HUES6 (cell line): ENCODE measurements at regions not wholly inside any gene's neighbourhood (a gene's known extent, or its start where the extent isn't known, plus 50 kb on each side); places are given as distances from the start of the nearest gene placed in this dataset.

Experiments used
- H3K27ac ChIP-seq: 2 replicates; pipeline ENCODE4 v1.7.0; 2013; ENCODE audit warnings: low read depth, mild to moderate bottlenecking, low read length, inconsistent platforms
- H3K27me3 ChIP-seq: 2 replicates; pipeline ENCODE4 v1.6.1; 2013; ENCODE audit warnings: low read length; ENCODE audit not compliant: control insufficient read depth, insufficient read depth
- H3K36me3 ChIP-seq: 2 replicates; pipeline ENCODE4 v1.6.1; 2013; ENCODE audit warnings: low read length; ENCODE audit not compliant: control insufficient read depth, insufficient read depth
- H3K4me1 ChIP-seq: 2 replicates; pipeline ENCODE4 v1.6.1; 2013; ENCODE audit warnings: low read length; ENCODE audit not compliant: control insufficient read depth, insufficient read depth
- H3K4me3 ChIP-seq: 2 replicates; pipeline ENCODE4 v1.5.1; 2013; ENCODE audit warnings: low read depth, low read length
- H3K9ac ChIP-seq: one replicate; pipeline ENCODE4 v1.6.1; 2013; ENCODE audit warnings: mild to moderate bottlenecking, low read length
- H3K9me3 ChIP-seq: 2 replicates; pipeline ENCODE4 v1.6.1; 2013; ENCODE audit warnings: low read depth, low read length; ENCODE audit not compliant: control insufficient read depth, insufficient read depth

DNA sequence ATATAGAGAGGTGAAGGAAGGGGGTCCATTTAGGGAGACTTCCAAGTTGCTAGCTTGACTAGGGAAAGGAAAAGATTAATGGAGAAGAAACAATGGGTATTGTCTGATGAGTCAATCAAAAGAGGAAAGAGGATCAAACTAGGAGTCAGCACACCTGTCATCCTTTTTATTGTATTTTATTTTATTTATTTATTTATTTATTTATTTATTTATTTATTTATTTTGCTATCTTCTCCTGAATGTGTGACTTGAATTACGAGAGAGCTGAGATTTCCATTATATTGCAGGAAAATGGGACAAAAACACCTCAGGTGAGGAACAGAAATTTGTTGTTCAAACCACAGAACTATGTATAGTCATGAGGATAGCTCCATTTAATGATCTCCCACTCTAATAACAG is 58.9 kb downstream of the NUDT11 start:
- no peaks in the 10 kb centered on the region for H3K36me3 ChIP-seq
- peaks cover 27% of the 10 kb centered on the region for H3K9me3 ChIP-seq
- H3K9ac ChIP-seq = no peak overlapping the region
- H3K27ac ChIP-seq = no peak overlapping the region
- H3K4me1 ChIP-seq = peaks cover 21% of the 10 kb centered on the region
- no peaks in the 10 kb centered on the region for H3K27me3 ChIP-seq
- H3K4me3 ChIP-seq = no peak overlapping the region

DNA sequence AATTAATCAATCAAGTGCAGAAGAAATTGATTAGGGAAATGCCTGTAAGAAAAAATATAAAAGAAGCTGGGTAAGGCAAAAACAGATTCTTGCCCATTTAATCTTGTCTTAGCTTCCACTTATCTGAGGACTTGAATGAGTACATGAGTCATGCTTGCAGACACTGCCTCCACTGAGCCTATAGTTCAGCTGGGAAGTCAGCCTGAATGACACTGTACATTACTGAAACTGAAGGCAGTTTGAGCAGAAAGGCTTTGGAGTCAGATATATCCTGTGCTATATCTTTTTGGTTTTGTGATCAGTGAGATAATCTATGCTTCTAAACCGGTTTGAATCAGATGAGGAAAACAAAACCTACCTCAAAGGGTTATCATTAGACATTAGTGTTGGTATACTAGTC is 61.3 kb downstream of the NUDT11 start:
- Histone ChIP-seq H3K4me3 (no peak overlapping the region), H3K4me1 (peaks cover 10% of the 10 kb centered on the region; the same call in 1 of the 2 replicates), H3K9ac (no peak overlapping the region), H3K27me3 (no peaks in the 10 kb centered on the region), H3K9me3 (peaks cover 12% of the 10 kb centered on the region), H3K36me3 (no peaks in the 10 kb centered on the region), H3K27ac (no peak overlapping the region)

DNA sequence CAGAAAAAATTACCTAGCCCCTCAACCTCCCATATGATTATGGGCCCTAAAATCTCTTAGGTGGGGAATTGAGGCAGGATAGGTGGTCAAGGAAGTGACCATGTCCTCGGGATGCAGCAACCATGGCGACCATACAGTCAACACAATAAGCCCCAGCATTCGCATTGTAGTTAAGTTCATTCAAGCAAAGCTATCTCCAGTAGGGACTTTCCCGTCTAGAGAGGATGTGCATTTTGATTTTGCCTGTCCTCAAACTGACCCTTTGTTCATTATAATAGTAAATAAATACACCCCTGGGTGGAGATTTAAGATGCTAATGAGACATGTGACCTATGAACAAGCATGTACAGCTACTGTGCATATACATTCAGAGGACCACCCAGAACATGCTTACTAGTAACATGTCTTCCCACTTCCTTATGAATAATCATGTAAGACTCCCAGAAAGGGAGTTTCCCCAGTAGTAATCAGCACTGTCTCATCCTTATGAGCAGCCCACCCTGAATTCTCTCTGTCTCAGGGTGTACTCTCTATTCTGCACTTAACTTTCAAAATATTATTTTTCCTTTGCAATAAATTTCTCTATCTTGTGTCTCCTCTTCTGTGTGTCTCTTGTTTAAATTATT is 74.3 kb downstream of the NUDT11 start:
- no peaks in the 10 kb centered on the region for H3K27me3 ChIP-seq
- H3K27ac ChIP-seq = no peak overlapping the region
- H3K36me3 ChIP-seq = no peaks in the 10 kb centered on the region
- peaks cover 5% of the 10 kb centered on the region; the same call in 1 of the 2 replicates for H3K9me3 ChIP-seq
- H3K4me3 ChIP-seq = no peak overlapping the region
- no peak overlapping the region for H3K9ac ChIP-seq
- peaks cover 4% of the 10 kb centered on the region; the same call in 1 of the 2 replicates for H3K4me1 ChIP-seq

DNA sequence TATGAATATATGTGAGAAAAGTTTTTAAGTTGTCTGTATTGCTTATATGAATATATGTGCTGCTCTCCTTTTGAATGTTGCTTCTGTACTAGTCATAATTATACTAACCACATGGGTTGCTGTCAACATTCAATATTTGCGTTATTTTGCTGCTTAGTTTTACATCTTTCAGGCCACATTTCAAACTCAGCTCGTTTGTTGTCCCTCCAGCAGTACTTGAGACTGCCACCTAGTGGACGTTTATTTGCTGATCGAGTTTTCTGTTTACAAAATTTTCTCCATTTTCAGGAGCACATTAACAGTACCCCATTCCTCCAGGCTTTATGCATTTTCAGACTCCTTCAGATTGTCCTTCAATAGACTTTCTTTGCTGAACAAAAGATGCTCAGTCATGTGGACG is 75.8 kb downstream of the NUDT11 start:
- H3K27me3 ChIP-seq = no peaks in the 10 kb centered on the region
- peaks cover 12% of the 10 kb centered on the region; the same call in 1 of the 2 replicates for H3K9me3 ChIP-seq
- no peaks in the 10 kb centered on the region for H3K36me3 ChIP-seq
- H3K4me1 ChIP-seq = peaks cover 4% of the 10 kb centered on the region; the same call in 1 of the 2 replicates
- no peak overlapping the region for H3K27ac ChIP-seq
- no peak overlapping the region for H3K9ac ChIP-seq
- H3K4me3 ChIP-seq = no peak overlapping the region

DNA sequence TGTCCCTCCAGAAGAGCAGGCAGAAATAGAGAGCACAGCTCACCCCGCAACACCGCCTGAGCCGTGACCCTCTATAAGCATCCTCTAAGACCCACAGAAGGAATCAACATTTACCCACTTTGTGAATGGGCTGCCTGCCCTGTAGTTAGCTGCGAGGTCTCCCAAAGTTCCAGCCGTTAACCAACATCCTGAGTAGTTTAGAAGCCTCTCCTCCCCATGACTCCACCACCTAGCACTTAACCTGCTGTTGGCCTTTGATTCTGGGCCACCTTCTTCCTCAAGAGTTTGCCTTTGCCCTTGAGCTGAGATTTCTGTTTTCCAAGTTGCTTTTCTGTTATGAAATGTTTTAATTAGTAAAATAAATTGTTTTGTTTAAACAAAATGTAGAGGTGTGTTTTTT is 75.8 kb downstream of the NUDT10 start:
- H3K9me3 ChIP-seq = peaks cover 7% of the 10 kb centered on the region; the same call in 1 of the 2 replicates
- no peak overlapping the region for H3K9ac ChIP-seq
- H3K27ac ChIP-seq = no peak overlapping the region
- H3K4me1 ChIP-seq = peaks cover 7% of the 10 kb centered on the region; the same call in 1 of the 2 replicates
- no peaks in the 10 kb centered on the region for H3K36me3 ChIP-seq
- no peaks in the 10 kb centered on the region for H3K27me3 ChIP-seq
- H3K4me3 ChIP-seq = no peak overlapping the region

DNA sequence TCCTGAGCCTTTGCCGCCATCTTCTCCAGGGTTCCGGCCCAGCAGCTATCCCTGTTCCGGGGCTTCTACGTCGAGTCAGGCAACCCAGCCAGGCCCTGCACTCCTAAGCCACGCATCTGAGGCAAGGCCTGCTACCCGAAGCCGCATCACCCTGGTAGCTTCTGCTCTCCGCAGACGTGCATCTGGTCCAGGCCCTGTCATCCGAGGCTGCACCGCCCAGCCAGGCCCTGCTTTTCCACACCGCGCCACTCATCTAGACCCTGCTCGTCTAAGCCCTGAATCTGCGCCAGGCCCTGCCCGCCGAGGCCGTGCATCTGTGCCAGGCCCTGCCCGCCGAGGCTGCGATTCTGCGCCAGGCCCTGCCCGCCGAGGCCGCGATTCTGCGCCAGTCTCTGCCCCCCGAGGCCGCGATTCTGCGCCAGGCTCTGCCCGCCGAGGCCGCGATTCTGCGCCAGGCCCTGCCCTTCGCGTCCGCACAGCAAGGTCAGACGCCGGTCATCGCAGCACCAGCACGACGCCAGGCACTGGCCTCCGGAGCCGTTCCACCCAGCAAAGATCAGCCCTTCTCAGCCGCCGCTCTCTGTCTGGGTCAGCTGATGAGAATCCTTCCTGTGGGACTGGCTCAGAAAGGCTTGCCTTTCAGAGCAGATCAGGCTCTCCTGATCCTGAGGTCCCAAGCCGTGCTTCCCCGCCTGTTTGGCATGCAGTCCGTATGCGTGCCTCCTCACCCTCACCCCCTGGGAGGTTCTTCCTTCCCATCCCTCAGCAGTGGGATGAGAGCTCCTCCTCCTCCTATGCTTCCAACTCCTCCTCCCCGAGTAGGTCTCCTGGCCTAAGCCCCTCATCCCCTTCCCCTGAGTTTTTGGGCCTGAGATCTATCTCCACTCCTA is 75.1 kb downstream of the NUDT10 start:
- Histone ChIP-seq H3K27ac (no peak overlapping the region), H3K9me3 (peaks cover 7% of the 10 kb centered on the region; the same call in 1 of the 2 replicates), H3K4me1 (peaks cover 7% of the 10 kb centered on the region; the same call in 1 of the 2 replicates), H3K4me3 (no peak overlapping the region), H3K27me3 (no peaks in the 10 kb centered on the region), H3K9ac (no peak overlapping the region), H3K36me3 (no peaks in the 10 kb centered on the region)

DNA sequence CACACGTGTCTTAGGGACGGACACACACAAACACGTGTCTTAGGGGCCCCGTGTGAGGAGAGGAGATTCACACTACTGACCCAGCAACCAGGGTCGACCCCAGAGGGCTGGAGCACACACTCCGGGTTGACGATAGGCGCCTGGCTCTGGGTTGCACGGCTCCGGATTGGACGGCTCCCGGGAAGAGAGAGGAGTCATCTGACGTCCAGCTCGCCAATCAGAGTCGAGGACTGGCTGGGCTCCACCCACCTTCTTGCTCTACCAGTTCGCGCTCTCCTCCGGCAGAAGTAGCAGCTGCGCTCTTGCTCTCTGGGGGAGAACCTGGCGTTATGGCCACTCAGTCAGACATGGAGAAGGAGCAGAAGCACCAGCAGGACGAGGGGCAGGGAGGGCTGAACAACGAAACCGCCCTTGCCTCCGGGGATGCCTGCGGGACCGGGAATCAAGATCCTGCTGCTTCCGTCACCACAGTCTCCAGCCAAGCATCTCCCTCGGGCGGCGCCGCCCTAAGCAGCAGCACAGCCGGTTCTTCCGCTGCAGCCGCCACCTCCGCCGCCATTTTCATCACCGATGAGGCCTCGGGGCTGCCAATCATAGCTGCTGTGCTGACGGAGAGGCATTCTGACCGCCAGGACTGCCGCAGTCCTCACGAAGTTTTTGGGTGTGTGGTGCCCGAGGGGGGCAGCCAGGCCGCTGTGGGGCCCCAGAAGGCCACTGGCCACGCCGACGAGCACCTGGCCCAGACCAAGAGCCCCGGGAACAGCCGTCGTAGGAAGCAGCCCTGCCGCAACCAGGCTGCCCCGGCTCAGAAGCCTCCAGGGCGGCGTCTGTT is 74.3 kb downstream of the NUDT10 start:
- Histone ChIP-seq H3K4me3 (no peak overlapping the region), H3K4me1 (peaks cover 7% of the 10 kb centered on the region; the same call in 1 of the 2 replicates), H3K9me3 (peaks cover 7% of the 10 kb centered on the region; the same call in 1 of the 2 replicates), H3K27ac (no peak overlapping the region), H3K36me3 (no peaks in the 10 kb centered on the region), H3K27me3 (no peaks in the 10 kb centered on the region), H3K9ac (no peak overlapping the region)

DNA sequence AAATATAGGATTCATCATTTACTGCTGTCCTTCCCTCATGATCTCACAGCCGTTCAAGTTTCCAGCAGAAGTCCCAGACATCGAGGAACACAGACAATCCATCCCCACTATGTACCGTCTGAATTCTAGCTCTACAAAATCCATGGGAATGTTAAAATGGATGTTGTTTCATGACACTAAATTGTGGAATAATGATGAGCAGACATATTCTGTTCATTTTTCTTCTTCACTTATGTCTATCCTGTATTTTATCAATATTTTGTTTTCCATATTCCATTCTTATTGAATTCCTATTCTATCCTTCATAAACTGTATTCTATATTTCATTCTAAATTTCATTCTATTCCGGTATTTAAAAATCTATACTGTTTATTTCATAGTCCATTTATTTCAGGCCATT is 71.8 kb downstream of the NUDT10 start:
- Histone ChIP-seq H3K27ac (no peak overlapping the region), H3K4me3 (no peak overlapping the region), H3K27me3 (no peaks in the 10 kb centered on the region), H3K9me3 (peaks cover 11% of the 10 kb centered on the region; the same call in 1 of the 2 replicates), H3K36me3 (no peaks in the 10 kb centered on the region), H3K9ac (no peak overlapping the region), H3K4me1 (peaks cover 7% of the 10 kb centered on the region; the same call in 1 of the 2 replicates)

DNA sequence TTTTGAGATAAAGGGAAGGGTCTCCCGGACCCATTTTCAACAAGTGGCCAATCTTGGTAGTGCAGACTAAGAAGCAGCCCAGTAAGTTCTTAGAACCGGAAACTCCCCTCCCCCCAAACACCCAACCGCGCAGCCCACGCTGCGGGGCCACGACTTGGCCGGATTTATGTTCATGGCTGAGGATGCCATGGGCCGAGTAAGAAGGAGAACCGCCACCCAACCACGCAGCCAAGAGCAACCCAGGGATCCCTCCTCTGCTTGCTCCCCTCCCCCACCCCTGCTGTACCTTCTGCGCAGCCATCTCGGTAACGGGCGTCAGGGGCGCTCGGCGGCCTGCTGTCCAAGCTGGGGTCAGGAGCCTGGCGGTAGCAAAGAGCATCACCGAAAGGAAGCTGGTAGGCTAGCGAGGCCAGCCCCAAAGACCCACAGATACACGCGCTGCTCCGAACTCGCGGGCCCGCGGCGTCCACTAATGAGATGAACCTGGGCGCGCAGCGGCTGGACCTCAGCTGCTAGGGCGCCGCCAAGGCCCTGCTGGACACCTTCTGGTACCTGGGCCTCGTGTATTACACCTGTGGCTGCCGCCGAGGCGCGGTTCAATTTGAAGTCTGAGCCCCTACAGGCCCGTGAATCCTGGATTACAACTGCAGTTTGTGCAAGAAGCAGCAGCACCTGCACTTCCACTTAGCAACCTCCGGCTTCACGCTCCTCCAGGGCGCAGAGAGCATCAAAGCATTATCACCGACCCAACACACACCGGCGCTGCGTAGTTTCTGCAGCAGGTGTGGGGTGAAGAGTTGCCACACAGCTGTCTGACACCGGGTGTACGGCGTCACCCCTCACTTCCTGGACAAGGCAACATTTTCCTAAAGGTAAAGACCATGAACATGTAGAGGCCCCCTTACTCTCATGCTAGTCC is 63.4 kb downstream of the NUDT10 start:
- H3K9ac ChIP-seq = no peak overlapping the region
- H3K27ac ChIP-seq = no peak overlapping the region
- H3K9me3 ChIP-seq = peaks cover 24% of the 10 kb centered on the region
- H3K4me1 ChIP-seq = no peaks in the 10 kb centered on the region; the same call in 1 of the 2 replicates
- H3K4me3 ChIP-seq = peak overlapping the region; percentile 58
- peaks cover 6% of the 10 kb centered on the region; the same call in 1 of the 2 replicates for H3K27me3 ChIP-seq
- H3K36me3 ChIP-seq = no peaks in the 10 kb centered on the region

DNA sequence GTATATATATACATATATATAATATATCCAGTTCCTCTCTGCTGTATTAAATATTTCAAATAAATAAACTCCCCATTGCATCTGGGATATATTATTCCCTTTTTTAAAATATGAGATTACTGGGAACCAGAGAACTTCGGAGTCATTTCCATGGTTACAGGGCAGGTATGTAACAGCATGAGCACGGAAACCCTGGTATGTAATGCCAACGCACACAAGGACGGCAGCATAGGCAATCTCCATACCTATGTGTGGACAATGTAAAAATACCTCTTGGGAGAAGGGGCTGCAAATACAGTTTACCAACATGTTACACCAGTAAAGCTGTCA is 62.8 kb downstream of the NUDT10 start:
- Histone ChIP-seq H3K27ac (no peak overlapping the region), H3K4me1 (no peaks in the 10 kb centered on the region; the same call in 1 of the 2 replicates), H3K27me3 (peaks cover 6% of the 10 kb centered on the region; the same call in 1 of the 2 replicates), H3K9me3 (peaks cover 24% of the 10 kb centered on the region), H3K9ac (no peak overlapping the region), H3K36me3 (no peaks in the 10 kb centered on the region), H3K4me3 (peak overlapping the region; percentile 58; the same call in 1 of the 2 replicates)
